ENCODE measurements at regions not wholly inside any gene's neighbourhood (a gene's known extent, or its start where the extent isn't known, plus 50 kb on each side); places are given as distances from the start of the nearest gene placed in this dataset.

GRCh38 chr2:37468170-37468569 is 123.7 kb downstream of the QPCT start:
- TF ChIP-seq POLR2AphosphoS5 (IDR thresholded peaks at IDR 0.05; ENCODE audit: low read depth, low read length) (no peak), POLR2A (IDR thresholded peaks at IDR 0.05; ENCODE audit: low read depth, low read length) (no peak), TAF1 (IDR thresholded peaks at IDR 0.05; ENCODE audit: borderline replicate concordance, low read depth, low read length) (no peak)
